Stimulated activated CD8-positive, alpha-beta memory T cell treated with anti-CD3 and anti-CD28 coated beads, Interleukin-7, amount 100 ng/mL, for 48 hours (primary cell): ENCODE measurements at regions not wholly inside any gene's neighbourhood (a gene's known extent, or its start where the extent isn't known, plus 50 kb on each side); places are given as distances from the start of the nearest gene placed in this dataset.

ENCODE experiments used
- DNase-seq, 2 donors: peaks; one replicate each; pipeline ENCODE4 v3.0.0-alpha.2; 2020; ENCODE audit warnings: low read depth in 1 of 2; ENCODE audit errors: extremely low read depth in 1 of 2

DNA sequence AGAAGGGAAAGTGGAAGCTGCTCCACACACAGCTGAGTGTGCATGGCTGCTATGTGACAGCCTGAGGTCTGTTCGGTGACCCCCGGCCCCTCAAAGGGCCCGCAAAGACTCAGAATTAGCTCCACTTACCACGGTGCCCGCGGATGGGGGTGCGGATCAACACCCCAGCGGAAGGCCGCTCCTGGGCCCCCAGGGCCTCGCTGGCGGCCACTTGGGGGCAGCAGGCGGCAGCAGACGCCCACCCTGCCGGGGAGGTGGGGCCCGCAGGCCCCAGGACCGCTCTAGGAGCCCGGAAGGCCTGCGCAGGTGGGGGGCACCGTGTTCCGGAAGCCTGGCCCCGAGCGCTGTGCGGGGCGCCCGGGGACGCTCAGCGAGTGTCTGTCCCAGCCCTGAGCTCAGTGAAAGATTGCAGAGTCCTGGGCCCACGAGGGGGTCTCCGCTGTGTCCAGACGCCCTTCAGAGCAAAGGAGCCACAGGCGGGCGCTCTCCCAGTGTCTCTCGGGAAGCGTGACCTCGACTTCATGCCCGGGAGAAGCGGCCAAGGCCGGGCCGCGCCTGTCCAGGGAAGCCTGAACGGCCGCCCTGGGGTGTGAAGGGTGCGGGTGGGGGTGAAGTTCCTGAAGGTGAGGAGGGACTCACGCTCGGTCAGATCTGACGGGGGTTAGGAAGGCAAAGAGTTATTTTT lies 118.7 kb downstream of the VAPA start:
- DNase-seq, result peak; percentile 2 to 31

DNA sequence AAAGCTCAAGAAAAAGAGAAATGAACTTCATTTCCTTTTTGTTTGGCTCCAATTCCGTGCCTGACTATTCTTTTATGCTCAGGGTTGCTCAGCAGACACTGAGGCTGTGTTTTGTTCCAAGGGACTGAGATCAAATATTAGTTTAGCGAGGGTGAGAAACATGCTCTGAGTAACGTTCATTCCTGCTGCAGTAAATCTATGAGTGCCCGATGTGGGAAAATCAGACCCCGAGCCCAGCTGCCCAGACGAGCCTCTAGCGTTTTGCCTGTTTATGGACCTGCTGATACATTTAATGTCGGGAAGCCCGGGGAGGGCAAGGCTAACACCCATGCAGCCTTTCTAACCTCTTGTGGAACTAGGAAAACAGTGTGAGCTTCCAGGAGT lies 119.2 kb downstream of the VAPA start:
- DNase-seq, result no peak

- DNase-seq, result no peak
These were observed 121.6 kb downstream of the VAPA start for GRCh38 chr18:10035281-10035991.

DNA sequence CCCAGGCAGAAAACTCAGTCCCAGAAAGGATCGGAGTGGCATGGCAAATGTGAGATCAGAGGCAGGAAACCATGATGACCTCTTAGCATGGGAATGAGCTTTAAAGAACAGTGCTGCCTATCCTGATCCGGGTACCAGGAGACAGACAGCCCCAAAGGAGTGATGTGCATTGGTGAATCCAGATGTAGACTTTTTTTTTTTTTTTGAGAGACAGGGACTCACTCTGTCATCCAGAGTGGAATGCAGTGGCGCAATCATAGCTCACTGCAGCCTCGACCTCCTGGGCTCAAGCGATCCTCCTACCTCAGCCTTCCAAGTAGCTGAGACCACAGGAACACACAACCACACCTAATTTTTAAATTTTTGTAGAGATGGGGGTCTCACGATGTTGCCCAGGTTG lies 122.7 kb downstream of the VAPA start:
- DNase-seq, result no peak

GRCh38 chr18:10037181-10037580 lies 123.4 kb downstream of the VAPA start:
- no peak for DNase-seq

DNA sequence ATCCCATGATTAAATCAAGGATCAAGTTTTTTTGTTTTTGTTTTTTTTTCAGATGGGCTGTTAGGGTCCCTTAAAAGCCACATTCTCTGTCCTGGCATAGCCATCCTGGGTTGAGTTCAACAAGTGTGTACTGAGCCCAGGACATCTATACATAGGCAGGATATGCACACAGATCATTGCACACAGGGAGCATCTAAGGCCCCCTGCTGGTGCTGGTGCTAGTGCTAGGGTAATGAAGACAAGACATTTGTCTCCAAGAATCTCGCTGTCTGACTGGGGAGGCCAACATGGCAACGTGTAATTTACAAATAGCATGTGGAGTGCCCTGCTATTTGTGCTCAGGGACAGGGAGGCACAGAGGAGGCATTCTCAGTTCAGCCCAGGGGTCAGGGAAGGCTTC lies 124.5 kb downstream of the VAPA start:
- DNase-seq, result no peak

DNA sequence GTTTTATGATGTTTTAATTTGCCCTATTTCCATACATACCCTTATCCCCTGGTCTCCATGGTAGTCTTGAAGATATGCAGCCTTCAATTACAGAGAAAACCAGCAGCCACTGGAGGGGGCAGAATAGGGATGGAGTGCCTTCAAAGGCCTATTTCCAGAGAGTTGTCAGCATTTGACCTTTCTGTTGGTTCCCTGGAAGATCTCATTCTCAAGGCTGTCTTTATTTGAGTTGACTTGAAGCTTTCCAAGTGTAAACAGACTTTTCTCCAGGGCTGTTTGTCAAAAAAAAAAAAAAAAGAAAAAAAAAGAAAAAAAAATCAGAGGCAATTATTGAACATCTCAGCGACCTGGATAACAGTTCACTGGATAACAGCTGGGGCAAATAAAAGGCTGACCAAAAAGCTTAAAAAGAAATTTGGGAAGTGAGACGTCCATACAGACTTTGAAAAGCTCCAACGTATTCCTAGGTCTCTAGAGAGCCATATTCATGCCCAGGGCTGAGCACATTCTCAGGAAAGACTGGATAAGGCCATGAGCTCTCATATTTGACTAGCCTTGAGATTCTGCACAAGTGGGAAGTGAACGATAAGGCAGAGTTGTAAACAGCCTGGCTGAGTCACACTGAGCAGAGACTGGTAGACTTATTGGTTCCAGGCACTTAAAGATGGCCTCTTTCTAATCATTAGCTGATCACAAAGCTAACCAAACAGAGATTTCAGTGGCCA lies 126.6 kb downstream of the VAPA start:
- DNase-seq, result no peak

- no peak for DNase-seq
These were observed 127.4 kb downstream of the VAPA start for GRCh38 chr18:10041180-10041579.

DNA sequence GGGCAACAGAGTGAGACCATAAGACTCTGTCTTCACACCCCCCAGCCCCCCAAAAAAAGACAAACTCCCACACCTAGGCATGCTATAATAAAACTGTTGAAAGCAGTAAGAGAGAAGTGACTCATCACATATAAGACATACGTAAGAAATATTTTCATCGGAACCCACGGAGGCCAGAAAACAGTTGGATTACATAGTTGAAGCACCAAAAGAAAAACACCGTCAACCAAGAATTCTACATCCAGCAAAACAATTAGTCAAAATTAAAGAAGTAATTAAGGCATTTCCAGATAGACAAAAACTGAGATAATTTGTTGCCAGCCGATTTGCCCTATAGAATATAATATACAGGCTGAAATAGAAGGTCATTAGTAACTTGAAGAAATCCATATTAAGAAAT lies 128.7 kb downstream of the VAPA start:
- no peak for DNase-seq

- DNase-seq, result no peak
These were observed 130.2 kb downstream of the VAPA start for GRCh38 chr18:10044054-10044453.

- no peak for DNase-seq
These were observed 131.6 kb downstream of the VAPA start for GRCh38 chr18:10045296-10045891.

DNA sequence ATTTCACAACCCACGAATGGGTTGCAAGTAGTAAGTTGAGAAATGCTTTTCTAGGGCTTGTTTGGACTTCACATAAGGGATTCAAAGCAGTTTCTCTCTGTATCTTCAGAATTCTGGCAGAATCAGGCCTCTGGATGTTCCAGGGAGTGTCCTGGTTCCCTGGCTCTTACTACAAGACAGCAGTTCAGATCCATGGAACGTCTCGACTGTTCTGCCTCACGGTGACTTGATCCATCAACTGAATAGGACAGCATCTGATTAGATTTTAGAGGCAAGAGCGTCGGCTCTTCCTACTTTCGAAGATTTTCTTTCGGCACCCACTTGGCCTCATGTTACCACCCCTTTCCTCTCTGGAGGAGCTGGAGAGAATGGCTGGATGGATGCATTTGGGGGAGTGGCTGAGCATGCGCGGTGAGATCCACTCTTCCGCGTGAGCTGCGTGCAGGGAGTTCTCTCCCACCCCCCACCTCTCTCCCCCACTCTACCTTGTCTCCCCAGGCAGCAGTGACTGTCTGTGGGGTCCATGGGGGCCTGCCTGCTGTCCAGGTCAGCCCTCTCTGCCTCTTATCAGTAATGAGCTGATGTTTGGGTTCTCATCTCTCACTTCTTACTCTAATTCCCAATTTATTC lies 132.5 kb downstream of the VAPA start:
- DNase-seq, result no peak

DNA sequence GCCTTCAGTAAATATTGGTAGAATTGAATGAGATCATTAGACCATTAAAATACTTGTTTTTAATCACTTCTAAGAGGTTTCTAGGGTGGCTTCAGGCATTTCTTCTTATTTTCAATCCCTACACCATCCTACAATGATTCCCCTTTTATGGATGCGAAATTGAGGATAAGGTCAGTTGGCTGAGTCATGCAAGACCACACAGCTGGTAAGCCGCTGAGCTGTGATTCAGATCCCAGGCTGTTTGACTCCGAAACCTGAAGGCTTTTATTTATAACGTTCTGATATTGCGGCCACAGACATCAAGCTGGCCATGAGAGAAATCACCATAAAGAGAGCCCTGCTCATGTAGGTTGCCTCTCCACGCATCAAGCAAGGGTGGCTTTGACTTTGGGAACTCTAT lies 133.4 kb downstream of the VAPA start:
- DNase-seq, result no peak

DNA sequence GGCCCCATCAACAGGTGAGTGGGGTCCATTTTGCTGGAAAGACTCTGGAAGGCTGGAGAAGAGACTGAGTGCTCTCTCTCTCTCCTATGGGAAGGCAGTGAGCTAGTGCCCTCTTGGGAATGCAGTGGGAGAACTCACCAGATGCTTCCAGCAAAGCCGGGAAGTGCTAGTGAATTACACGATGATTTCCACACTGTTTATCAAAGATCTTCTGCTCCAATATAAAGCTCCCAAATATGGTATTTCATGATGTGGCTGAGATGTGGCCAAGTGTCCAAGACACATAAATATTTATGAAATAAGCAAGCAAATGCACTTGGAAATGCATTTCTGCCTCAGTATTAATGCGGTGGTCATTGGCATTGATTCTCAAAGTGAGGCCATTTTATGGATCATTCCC lies 135.9 kb downstream of the VAPA start:
- DNase-seq, result no peak

GRCh38 chr18:10050956-10051355 lies 137.1 kb downstream of the VAPA start:
- DNase-seq, result no peak

GRCh38 chr18:10051877-10052631 lies 138.2 kb downstream of the VAPA start:
- no peak for DNase-seq

GRCh38 chr18:10052871-10053270 lies 139.1 kb downstream of the VAPA start:
- DNase-seq, result no peak

DNA sequence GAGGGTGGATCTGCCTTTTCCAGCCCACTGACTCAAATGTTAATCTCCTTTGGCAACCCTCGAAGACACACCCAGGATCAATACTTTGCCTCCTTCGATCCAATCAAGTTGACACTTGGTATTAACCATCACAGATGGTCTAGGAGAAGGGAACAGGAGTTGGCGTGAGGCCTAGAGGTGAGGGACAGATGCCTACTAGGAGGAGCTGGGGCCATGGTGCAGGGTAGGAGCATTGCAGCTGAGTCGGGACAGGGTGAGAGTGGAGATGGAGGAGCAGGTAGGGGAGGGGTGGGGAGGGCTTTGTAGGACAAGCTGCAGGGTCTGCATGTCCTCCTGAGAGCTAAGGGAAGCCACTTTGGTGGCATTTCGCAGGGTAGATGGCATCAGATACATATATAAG lies 140.0 kb downstream of the VAPA start:
- DNase-seq, result no peak

DNA sequence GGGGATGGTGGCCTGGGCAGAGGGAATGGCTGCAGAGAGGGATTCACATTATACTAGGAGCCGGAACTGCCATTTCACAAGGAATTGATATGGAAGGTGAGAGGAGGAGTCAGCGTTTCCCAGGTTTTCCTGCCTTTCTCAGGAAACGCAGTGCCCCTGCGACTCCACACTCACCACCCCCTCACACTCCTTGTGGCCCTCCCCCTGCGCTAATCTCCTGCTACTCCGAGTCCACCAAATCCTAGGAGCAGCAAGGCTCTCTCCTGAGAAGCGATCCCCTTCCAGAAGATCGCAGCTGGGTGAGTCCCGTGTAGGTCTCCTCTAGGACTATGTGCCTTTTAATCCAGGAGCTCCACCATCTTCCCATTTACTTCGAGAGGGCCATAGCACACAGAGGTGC lies 140.6 kb downstream of the VAPA start:
- DNase-seq, result no peak

- no peak for DNase-seq
These were observed 141.4 kb downstream of the VAPA start for GRCh38 chr18:10055125-10055750.
